ENCODE measurements at regions not wholly inside any gene's neighbourhood (a gene's known extent, or its start where the extent isn't known, plus 50 kb on each side); places are given as distances from the start of the nearest gene placed in this dataset.

GRCh38 chr1:4877426-4877825 is 223.0 kb downstream of the AJAP1 start:
- TF ChIP-seq TCF7 (IDR thresholded peaks at IDR 0.05; ENCODE audit: borderline replicate concordance) (no peak), RAD21 (IDR thresholded peaks at IDR 0.05; ENCODE audit: insufficient read depth, low read depth, low read length) (no peak), SP1 (IDR thresholded peaks at IDR 0.05; ENCODE audit: low read depth, low read length) (no peak), SIN3A (IDR thresholded peaks at IDR 0.05; ENCODE audit: low read depth, low read length) (no peak), POLR2AphosphoS5 (IDR thresholded peaks at IDR 0.05; ENCODE audit: low read length) (no peak), YY1 (IDR thresholded peaks at IDR 0.05; ENCODE audit: low read depth, low read length) (no peak)
- TF ChIP-seq, protein P1, sequence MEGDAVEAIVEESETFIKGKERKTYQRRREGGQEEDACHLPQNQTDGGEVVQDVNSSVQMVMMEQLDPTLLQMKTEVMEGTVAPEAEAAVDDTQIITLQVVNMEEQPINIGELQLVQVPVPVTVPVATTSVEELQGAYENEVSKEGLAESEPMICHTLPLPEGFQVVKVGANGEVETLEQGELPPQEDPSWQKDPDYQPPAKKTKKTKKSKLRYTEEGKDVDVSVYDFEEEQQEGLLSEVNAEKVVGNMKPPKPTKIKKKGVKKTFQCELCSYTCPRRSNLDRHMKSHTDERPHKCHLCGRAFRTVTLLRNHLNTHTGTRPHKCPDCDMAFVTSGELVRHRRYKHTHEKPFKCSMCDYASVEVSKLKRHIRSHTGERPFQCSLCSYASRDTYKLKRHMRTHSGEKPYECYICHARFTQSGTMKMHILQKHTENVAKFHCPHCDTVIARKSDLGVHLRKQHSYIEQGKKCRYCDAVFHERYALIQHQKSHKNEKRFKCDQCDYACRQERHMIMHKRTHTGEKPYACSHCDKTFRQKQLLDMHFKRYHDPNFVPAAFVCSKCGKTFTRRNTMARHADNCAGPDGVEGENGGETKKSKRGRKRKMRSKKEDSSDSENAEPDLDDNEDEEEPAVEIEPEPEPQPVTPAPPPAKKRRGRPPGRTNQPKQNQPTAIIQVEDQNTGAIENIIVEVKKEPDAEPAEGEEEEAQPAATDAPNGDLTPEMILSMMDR (IDR thresholded peaks at IDR 0.05 in 2 of 3, conservative IDR thresholded peaks at IDR 0.05 in 1 of 3; ENCODE audit: control insufficient read depth in 2 of 3, extremely low read depth in 1 of 3, insufficient read depth in 1 of 3, low read depth in 3 of 3, low read length in 3 of 3), result no peak
